Loucy (cell line): ENCODE measurements at regions not wholly inside any gene's neighbourhood (a gene's known extent, or its start where the extent isn't known, plus 50 kb on each side); places are given as distances from the start of the nearest gene placed in this dataset.

ENCODE experiments used
- EZH2phosphoT487 ChIP-seq: fragments of 200-600 bp; IDR thresholded peaks from 2 replicates; pipeline ENCODE4 v1.6.1; 2018; ENCODE audit warnings: antibody characterized with exemption, mild to moderate bottlenecking, moderate library complexity, borderline replicate concordance
- TF ChIP-seq, protein P1 (sequence below): fragments of 200-600 bp; sonication (generic); conservative IDR thresholded peaks from 2 replicates; pipeline ENCODE4 v1.5.1; 2014; ENCODE audit warnings: mild to moderate bottlenecking, antibody characterized with exemption, low read length

DNA sequence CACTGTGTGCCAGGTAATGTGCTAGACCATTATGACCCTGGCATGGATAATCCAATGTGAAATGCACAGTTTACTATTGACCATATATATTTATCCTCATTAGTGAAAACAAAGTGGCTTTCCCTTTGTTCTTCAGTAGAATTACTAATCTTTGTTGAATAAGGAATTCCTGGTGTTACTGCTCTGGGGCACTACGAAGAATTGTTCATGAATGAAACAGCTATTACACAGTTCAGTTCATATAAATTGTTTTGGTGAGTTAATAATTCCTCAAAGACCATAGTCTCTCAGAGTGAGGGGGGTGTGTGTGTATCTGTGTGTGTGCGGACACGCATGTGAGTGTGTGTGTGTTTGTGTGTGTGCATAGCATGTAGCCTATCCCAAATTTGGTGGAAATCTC, 668.0 kb upstream of the MBL2 start:
- TF ChIP-seq, protein P1, sequence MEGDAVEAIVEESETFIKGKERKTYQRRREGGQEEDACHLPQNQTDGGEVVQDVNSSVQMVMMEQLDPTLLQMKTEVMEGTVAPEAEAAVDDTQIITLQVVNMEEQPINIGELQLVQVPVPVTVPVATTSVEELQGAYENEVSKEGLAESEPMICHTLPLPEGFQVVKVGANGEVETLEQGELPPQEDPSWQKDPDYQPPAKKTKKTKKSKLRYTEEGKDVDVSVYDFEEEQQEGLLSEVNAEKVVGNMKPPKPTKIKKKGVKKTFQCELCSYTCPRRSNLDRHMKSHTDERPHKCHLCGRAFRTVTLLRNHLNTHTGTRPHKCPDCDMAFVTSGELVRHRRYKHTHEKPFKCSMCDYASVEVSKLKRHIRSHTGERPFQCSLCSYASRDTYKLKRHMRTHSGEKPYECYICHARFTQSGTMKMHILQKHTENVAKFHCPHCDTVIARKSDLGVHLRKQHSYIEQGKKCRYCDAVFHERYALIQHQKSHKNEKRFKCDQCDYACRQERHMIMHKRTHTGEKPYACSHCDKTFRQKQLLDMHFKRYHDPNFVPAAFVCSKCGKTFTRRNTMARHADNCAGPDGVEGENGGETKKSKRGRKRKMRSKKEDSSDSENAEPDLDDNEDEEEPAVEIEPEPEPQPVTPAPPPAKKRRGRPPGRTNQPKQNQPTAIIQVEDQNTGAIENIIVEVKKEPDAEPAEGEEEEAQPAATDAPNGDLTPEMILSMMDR = no peak
- no peak for TF ChIP-seq EZH2phosphoT487
